H9 (cell line): ENCODE measurements at regions not wholly inside any gene's neighbourhood (a gene's known extent, or its start where the extent isn't known, plus 50 kb on each side); places are given as distances from the start of the nearest gene placed in this dataset.

Source experiments
- DNase-seq: peaks from one replicate; pipeline ENCODE4 v3.0.0-alpha.2; 2017
- H2AFZ ChIP-seq: one replicate; pipeline ENCODE4 v1.6.1; 2013; ENCODE audit warnings: mild to moderate bottlenecking, low read length, control low read depth, moderate library complexity
- H2AK5ac ChIP-seq: 2 replicates; pipeline ENCODE4 v1.6.1; 2013; ENCODE audit warnings: low read length, control low read depth, mixed read lengths; ENCODE audit not compliant: insufficient read length
- H2BK120ac ChIP-seq: one replicate; pipeline ENCODE4 v1.6.1; 2013; ENCODE audit warnings: low read depth, mild to moderate bottlenecking, low read length, control low read depth, inconsistent platforms; ENCODE audit not compliant: poor library complexity, severe bottlenecking
- H2BK12ac ChIP-seq: 2 replicates; pipeline ENCODE4 v1.6.1; 2013; ENCODE audit warnings: low read length, control low read depth, mixed read lengths, low read depth; ENCODE audit not compliant: insufficient read length
- H2BK15ac ChIP-seq: 2 replicates; pipeline ENCODE4 v1.6.1; 2013; ENCODE audit warnings: low read depth, low read length, control low read depth
- H2BK20ac ChIP-seq: one replicate; pipeline ENCODE4 v1.6.1; 2013; ENCODE audit warnings: low read depth, mild to moderate bottlenecking, low read length, control low read depth, inconsistent platforms; ENCODE audit not compliant: poor library complexity, severe bottlenecking
- H2BK5ac ChIP-seq: 2 replicates; pipeline ENCODE4 v1.6.1; 2013; ENCODE audit warnings: low read length, control low read depth, mixed read lengths; ENCODE audit not compliant: insufficient read length
- H3K14ac ChIP-seq: 2 replicates; pipeline ENCODE4 v1.6.1; 2013; ENCODE audit warnings: low read length, control low read depth; ENCODE audit not compliant: insufficient read depth
- H3K18ac ChIP-seq: 2 replicates; pipeline ENCODE4 v1.6.1; 2013; ENCODE audit warnings: low read depth, mild to moderate bottlenecking, mixed read lengths, low read length, control low read depth; ENCODE audit not compliant: insufficient read length
- H3K23ac ChIP-seq: 2 replicates; pipeline ENCODE4 v1.6.1; 2013; ENCODE audit warnings: low read length, control low read depth, mixed read lengths, low read depth; ENCODE audit not compliant: insufficient read length
- H3K23me2 ChIP-seq: 2 replicates; pipeline ENCODE4 v1.6.1; 2013; ENCODE audit warnings: low read depth, mild to moderate bottlenecking, mixed read lengths, low read length, control low read depth; ENCODE audit not compliant: insufficient read length, poor library complexity, severe bottlenecking
- H3K27ac ChIP-seq: 2 replicates; pipeline ENCODE4 v1.5.1; 2013; ENCODE audit warnings: low read length, control low read depth, mixed read lengths, low read depth; ENCODE audit not compliant: insufficient read length
- H3K27me3 ChIP-seq: 2 replicates; pipeline ENCODE4 v1.6.1; 2013; ENCODE audit warnings: low read length, control low read depth, inconsistent platforms; ENCODE audit not compliant: insufficient read depth
- H3K4ac ChIP-seq: 2 replicates; pipeline ENCODE4 v1.6.1; 2013; ENCODE audit warnings: low read depth, mild to moderate bottlenecking, control low read depth, inconsistent platforms, low read length, moderate library complexity
- H3K4me1 ChIP-seq: 2 replicates; pipeline ENCODE4 v1.6.1; 2013; ENCODE audit warnings: low read length, control low read depth, inconsistent platforms; ENCODE audit not compliant: insufficient read depth
- H3K4me2 ChIP-seq: 2 replicates; pipeline ENCODE4 v1.6.1; 2013; ENCODE audit warnings: low read length, control low read depth, mixed read lengths; ENCODE audit not compliant: insufficient read length, insufficient read depth
- H3K56ac ChIP-seq: 2 replicates; pipeline ENCODE4 v1.6.1; 2013; ENCODE audit warnings: low read depth, mild to moderate bottlenecking, mixed read lengths, low read length, control low read depth; ENCODE audit not compliant: insufficient read length
- H3K79me1 ChIP-seq: 2 replicates; pipeline ENCODE4 v1.6.1; 2013; ENCODE audit warnings: low read depth, mild to moderate bottlenecking, moderate library complexity, low read length, control low read depth, inconsistent platforms; ENCODE audit not compliant: insufficient read depth, poor library complexity, severe bottlenecking
- H3K79me2 ChIP-seq: 2 replicates; pipeline ENCODE4 v1.6.1; 2013; ENCODE audit warnings: low read length, control low read depth, inconsistent platforms; ENCODE audit not compliant: insufficient read depth
- H3K9ac ChIP-seq: 2 replicates; pipeline ENCODE4 v1.6.1; 2013; ENCODE audit warnings: low read length, control low read depth, mixed read lengths; ENCODE audit not compliant: insufficient read length; ENCODE audit errors: extremely low read depth
- H3K9me3 ChIP-seq: one replicate; pipeline ENCODE4 v1.6.1; 2013; ENCODE audit warnings: low read depth, low read length, inconsistent platforms; ENCODE audit not compliant: control insufficient read depth
- H3T11ph ChIP-seq: one replicate; pipeline ENCODE4 v1.6.1; 2013; ENCODE audit warnings: mild to moderate bottlenecking, low read length, control low read depth, inconsistent platforms
- H4K20me1 ChIP-seq: one replicate; pipeline ENCODE4 v1.6.1; 2013; ENCODE audit not compliant: control insufficient read depth, insufficient read length, insufficient read depth
- H4K5ac ChIP-seq: 2 replicates; pipeline ENCODE4 v1.6.1; 2013; ENCODE audit warnings: low read depth, mild to moderate bottlenecking, mixed read lengths, low read length, control low read depth; ENCODE audit not compliant: insufficient read length
- H4K8ac ChIP-seq: replicated peaks from 2 replicates; pipeline ENCODE4 v1.6.1; 2013; ENCODE audit warnings: low read length, control low read depth, mixed read lengths, low read depth; ENCODE audit not compliant: insufficient read length
- H4K91ac ChIP-seq: 2 replicates; pipeline ENCODE4 v1.6.1; 2013; ENCODE audit warnings: low read depth, mild to moderate bottlenecking, moderate library complexity, mixed read lengths, low read length, control low read depth; ENCODE audit not compliant: insufficient read length
- H3K27ac Mint-ChIP-seq, 3 experiments: 2 replicates in 2 of 3; 3 replicates in 1 of 3; pipeline ENCODE4 v1.8.0; 2020 to 2021; ENCODE audit warnings: mixed read lengths in 3 of 3, mild to moderate bottlenecking in 1 of 3, moderate library complexity in 1 of 3
- H3K27me3 Mint-ChIP-seq: 2 replicates; pipeline ENCODE4 v1.8.0; 2021; ENCODE audit warnings: low read depth, mild to moderate bottlenecking, moderate library complexity, mixed read lengths
- H3K36me3 Mint-ChIP-seq, 3 experiments: 2 replicates in 2 of 3; 3 replicates in 1 of 3; pipeline ENCODE4 v1.8.0; 2020 to 2021; ENCODE audit warnings: low read depth in 3 of 3, mixed read lengths in 3 of 3; ENCODE audit not compliant: insufficient read depth in 1 of 3
- H3K4me1 Mint-ChIP-seq, 2 experiments: 2 replicates each; pipeline ENCODE4 v1.8.0; 2020; ENCODE audit warnings: mixed read lengths in 2 of 2
- H3K4me3 Mint-ChIP-seq, 2 experiments: 2 replicates in 1 of 2; 3 replicates in 1 of 2; pipeline ENCODE4 v1.8.0; 2020 to 2021; ENCODE audit warnings: mild to moderate bottlenecking in 2 of 2, mixed read lengths in 2 of 2, moderate library complexity in 1 of 2
- H3K9me3 Mint-ChIP-seq, 2 experiments: 2 replicates in 1 of 2; 3 replicates in 1 of 2; pipeline ENCODE4 v1.8.0; 2020; ENCODE audit warnings: mild to moderate bottlenecking in 2 of 2, mixed read lengths in 2 of 2, moderate library complexity in 1 of 2
- CTCF ChIP-seq: fragments of 200-600 bp; sonication (generic); conservative IDR thresholded peaks from 3 replicates; pipeline ENCODE4 v1.8.0; 2021; ENCODE audit warnings: antibody characterized with exemption, mild to moderate bottlenecking
- WGBS: extraction: QIAGEN DNeasy Blood & Tissue Kit; methylation state at CpG from one replicate; pipeline ENCODE4 v1.1.7; 2013; ENCODE audit warnings: missing lambda C conversion rate, low lambda C conversion rate, mixed read lengths; ENCODE audit not compliant: insufficient read length; ENCODE audit errors: extremely low coverage; 5-methylcytosine and 5-hydroxymethylcytosine counted together

- H2BK5ac ChIP-seq = no peak overlapping the region
- no peak overlapping the region for H3K9ac ChIP-seq
- H3K23me2 ChIP-seq = no peaks in the 10 kb centered on the region
- no peaks in the 10 kb centered on the region; the same call in 1 of the 2 replicates for H3K27me3 ChIP-seq
- H2AK5ac ChIP-seq = no peak overlapping the region
- no peak overlapping the region for H2BK20ac ChIP-seq
- H4K5ac ChIP-seq = no peak overlapping the region
- no peak overlapping the region for H2BK120ac ChIP-seq
- H4K20me1 ChIP-seq = no peaks in the 10 kb centered on the region
- H3K23ac ChIP-seq = no peak overlapping the region
- no peak overlapping the region for H3K27ac Mint-ChIP-seq
- H3K4me1 ChIP-seq = no peaks in the 10 kb centered on the region
- H3K36me3 Mint-ChIP-seq = no peaks in the 10 kb centered on the region
- no peak overlapping the region for H3K27ac ChIP-seq
- H3K9me3 Mint-ChIP-seq = no peaks in the 10 kb centered on the region
- H3K79me1 ChIP-seq = no peaks in the 10 kb centered on the region
- no peaks in the 10 kb centered on the region for H3K4me1 Mint-ChIP-seq
- WGBS = no CpG with 5 or more reads among the region's 3 CpGs
- H3K56ac ChIP-seq = no peak overlapping the region
- no peak overlapping the region for H3K4ac ChIP-seq
- no peaks in the 10 kb centered on the region for H3K9me3 ChIP-seq
- H4K91ac ChIP-seq = no peak overlapping the region
- H3K4me2 ChIP-seq = no peak overlapping the region
- H3K18ac ChIP-seq = no peak overlapping the region
- H3K79me2 ChIP-seq = no peaks in the 10 kb centered on the region
- H3T11ph ChIP-seq = no peak overlapping the region
- H2BK12ac ChIP-seq = no peak overlapping the region
- no peak overlapping the region for H3K14ac ChIP-seq
- no peak for DNase-seq
- no peak overlapping the region for H3K4me3 Mint-ChIP-seq
- H2BK15ac ChIP-seq = no peak overlapping the region
- no peak for TF ChIP-seq CTCF
- no peak overlapping the region for H4K8ac ChIP-seq
- no peaks in the 10 kb centered on the region for H3K27me3 Mint-ChIP-seq
- H2AFZ ChIP-seq = no peak overlapping the region
Observed at GRCh38 chr12:24649209-24649608, 299.7 kb downstream of the BCAT1 start.
